SK-N-SH treated with all-trans-retinoic acid at 6 μM for 48 hours (cell line): ENCODE measurements at regions not wholly inside any gene's neighbourhood (a gene's known extent, or its start where the extent isn't known, plus 50 kb on each side); places are given as distances from the start of the nearest gene placed in this dataset.
"Not testable (repeated sequence)": the region's sequence is repeated elsewhere in the genome, so short reads cannot be mapped to it uniquely, and the experiment has no call there.

Source experiments
- ATAC-seq: fragments of 200-7000 bp; cut with Tn5 transposase; 3 replicates; pipeline ENCODE4 v1.9.1; 2020; ENCODE audit warnings: mild to moderate bottlenecking, moderate library complexity
- ARNTL ChIP-seq: fragments of 450-650 bp; formaldehyde crosslinking; IDR thresholded peaks from 2 replicates; pipeline ENCODE4 v1.5.0; 2020; ENCODE audit warnings: low read depth, mild to moderate bottlenecking, moderate library complexity, borderline replicate concordance
- BACH2 ChIP-seq: fragments of 250-450 bp; sonication (Bioruptor Pico); IDR thresholded peaks from 2 replicates; pipeline ENCODE4 v1.9.0; 2021; ENCODE audit warnings: mild to moderate bottlenecking, borderline replicate concordance
- CREB5 ChIP-seq: fragments of 250-450 bp; sonication (Bioruptor Pico); IDR thresholded peaks from 2 replicates; pipeline ENCODE4 v1.5.1; 2020; ENCODE audit warnings: low read depth, mild to moderate bottlenecking, moderate library complexity
- CSDC2 ChIP-seq: fragments of 250-450 bp; sonication (Bioruptor Pico); IDR thresholded peaks from 2 replicates; pipeline ENCODE4 v1.5.0; 2020; ENCODE audit warnings: mild to moderate bottlenecking, moderate library complexity
- ESRRG ChIP-seq: fragments of 250-450 bp; sonication (Bioruptor Pico); IDR thresholded peaks from 2 replicates; pipeline ENCODE4 v1.6.1; 2021; ENCODE audit warnings: mild to moderate bottlenecking
- GLIS3 ChIP-seq: fragments of 250-450 bp; sonication (Bioruptor Pico); IDR thresholded peaks from 2 replicates; pipeline ENCODE4 v1.5.0; 2020; ENCODE audit warnings: mild to moderate bottlenecking, moderate library complexity
- ISL1 ChIP-seq: fragments of 250-450 bp; sonication (Bioruptor Pico); IDR thresholded peaks from 2 replicates; pipeline ENCODE4 v2.1.2; 2022; ENCODE audit warnings: mild to moderate bottlenecking, moderate library complexity
- OSR1 ChIP-seq: fragments of 250-450 bp; sonication (Bioruptor Pico); IDR thresholded peaks from 2 replicates; pipeline ENCODE4 v1.8.0; 2022; ENCODE audit warnings: moderate library complexity, mild to moderate bottlenecking, inconsistent platforms
- PPARA ChIP-seq: fragments of 250-450 bp; sonication (Bioruptor Pico); IDR thresholded peaks from 2 replicates; pipeline ENCODE4 v1.5.0; 2020; ENCODE audit warnings: mild to moderate bottlenecking, borderline replicate concordance
- RARB ChIP-seq: fragments of 250-450 bp; sonication (Bioruptor Pico); IDR thresholded peaks from 2 replicates; pipeline ENCODE4 v1.8.0; 2021; ENCODE audit warnings: mild to moderate bottlenecking, moderate library complexity
- SNAI2 ChIP-seq: fragments of 250-450 bp; sonication (Bioruptor Pico); IDR thresholded peaks from 2 replicates; pipeline ENCODE4 v1.5.0; 2020; ENCODE audit warnings: mild to moderate bottlenecking, moderate library complexity
- TCF4 ChIP-seq: fragments of 250-450 bp; sonication (Bioruptor Pico); IDR thresholded peaks from 2 replicates; pipeline ENCODE4 v1.8.0; 2021; ENCODE audit warnings: mild to moderate bottlenecking, moderate library complexity, borderline replicate concordance
- TOX ChIP-seq: fragments of 250-450 bp; sonication (Bioruptor Pico); IDR thresholded peaks from 2 replicates; pipeline ENCODE4 v1.8.0; 2021; ENCODE audit warnings: mild to moderate bottlenecking, moderate library complexity, borderline replicate concordance
- TSHZ2 ChIP-seq: fragments of 250-450 bp; sonication (Bioruptor Pico); IDR thresholded peaks from 2 replicates; pipeline ENCODE4 v1.5.0; 2020; ENCODE audit warnings: mild to moderate bottlenecking, moderate library complexity
- ZC3H10 ChIP-seq: fragments of 250-450 bp; sonication (Bioruptor Pico); IDR thresholded peaks from 2 replicates; pipeline ENCODE4 v1.5.1; 2021; ENCODE audit warnings: mild to moderate bottlenecking, moderate library complexity
- ZFP30 ChIP-seq: fragments of 450-650 bp; formaldehyde crosslinking; IDR thresholded peaks from 2 replicates; pipeline ENCODE4 v1.5.0; 2022; ENCODE audit warnings: mild to moderate bottlenecking, moderate library complexity
- ZNF70 ChIP-seq: fragments of 450-650 bp; formaldehyde crosslinking; IDR thresholded peaks from 2 replicates; pipeline ENCODE4 v1.5.0; 2020; ENCODE audit warnings: mild to moderate bottlenecking, moderate library complexity
- ZNF8 ChIP-seq: fragments of 450-650 bp; formaldehyde crosslinking; IDR thresholded peaks from 2 replicates; pipeline ENCODE4 v1.5.0; 2020; ENCODE audit warnings: mild to moderate bottlenecking, moderate library complexity
- TF ChIP-seq, protein P1 (sequence below): fragments of 250-450 bp; sonication (Bioruptor Pico); IDR thresholded peaks from 2 replicates; pipeline ENCODE4 v1.8.0; 2020; ENCODE audit warnings: mild to moderate bottlenecking, moderate library complexity, borderline replicate concordance
- TF ChIP-seq, protein P2 (sequence below): fragments of 250-450 bp; sonication (Bioruptor Pico); IDR thresholded peaks from 2 replicates; pipeline ENCODE4 v1.8.0; 2021; ENCODE audit warnings: low read depth, mild to moderate bottlenecking, moderate library complexity, borderline replicate concordance

GRCh38 chr3:28624084-28624483, 275.5 kb upstream of the AZI2 start:
- ATAC-seq: no peak

DNA sequence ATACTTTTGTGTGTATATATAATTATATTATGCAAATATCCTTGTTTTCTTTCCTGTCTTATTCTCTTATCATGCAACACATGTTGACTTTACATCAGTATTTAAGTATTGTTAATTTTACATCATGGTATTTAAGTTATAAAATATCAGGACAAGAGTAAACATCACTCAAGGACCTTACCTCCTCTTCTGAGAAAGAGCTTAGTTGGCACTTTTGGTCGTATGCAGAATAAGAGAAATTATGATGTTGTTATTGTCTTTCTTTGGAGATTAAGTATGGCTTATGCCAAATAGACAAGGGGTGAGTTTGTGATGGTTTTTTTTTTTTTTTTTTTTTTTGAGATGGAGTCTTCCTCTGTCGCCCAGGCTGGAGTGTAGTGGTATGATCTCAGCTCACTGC, 279.2 kb upstream of the AZI2 start:
- not testable (repeated sequence) for ATAC-seq

More at GRCh38 chr3:28624084-28624483, 275.5 kb upstream of the AZI2 start:
- TF ChIP-seq TCF4 (CRISPR knock-in tag) (no peak), ARNTL (CRISPR knock-in tag) (no peak), BACH2 (CRISPR knock-in tag) (no peak), TSHZ2 (CRISPR knock-in tag) (no peak), CREB5 (CRISPR knock-in tag) (no peak), OSR1 (CRISPR knock-in tag) (no peak), PPARA (no peak), ZC3H10 (CRISPR knock-in tag) (no peak), ZFP30 (CRISPR knock-in tag) (no peak), ZNF8 (CRISPR knock-in tag) (no peak), CSDC2 (CRISPR knock-in tag) (no peak), ISL1 (CRISPR knock-in tag) (no peak), TOX (CRISPR knock-in tag) (no peak), RARB (no peak), ZNF70 (CRISPR knock-in tag) (no peak), GLIS3 (CRISPR knock-in tag) (no peak), ESRRG (CRISPR knock-in tag) (no peak)
- TF ChIP-seq, protein P1, sequence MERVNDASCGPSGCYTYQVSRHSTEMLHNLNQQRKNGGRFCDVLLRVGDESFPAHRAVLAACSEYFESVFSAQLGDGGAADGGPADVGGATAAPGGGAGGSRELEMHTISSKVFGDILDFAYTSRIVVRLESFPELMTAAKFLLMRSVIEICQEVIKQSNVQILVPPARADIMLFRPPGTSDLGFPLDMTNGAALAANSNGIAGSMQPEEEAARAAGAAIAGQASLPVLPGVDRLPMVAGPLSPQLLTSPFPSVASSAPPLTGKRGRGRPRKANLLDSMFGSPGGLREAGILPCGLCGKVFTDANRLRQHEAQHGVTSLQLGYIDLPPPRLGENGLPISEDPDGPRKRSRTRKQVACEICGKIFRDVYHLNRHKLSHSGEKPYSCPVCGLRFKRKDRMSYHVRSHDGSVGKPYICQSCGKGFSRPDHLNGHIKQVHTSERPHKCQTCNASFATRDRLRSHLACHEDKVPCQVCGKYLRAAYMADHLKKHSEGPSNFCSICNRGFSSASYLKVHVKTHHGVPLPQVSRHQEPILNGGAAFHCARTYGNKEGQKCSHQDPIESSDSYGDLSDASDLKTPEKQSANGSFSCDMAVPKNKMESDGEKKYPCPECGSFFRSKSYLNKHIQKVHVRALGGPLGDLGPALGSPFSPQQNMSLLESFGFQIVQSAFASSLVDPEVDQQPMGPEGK: no peak
- TF ChIP-seq, protein P2, sequence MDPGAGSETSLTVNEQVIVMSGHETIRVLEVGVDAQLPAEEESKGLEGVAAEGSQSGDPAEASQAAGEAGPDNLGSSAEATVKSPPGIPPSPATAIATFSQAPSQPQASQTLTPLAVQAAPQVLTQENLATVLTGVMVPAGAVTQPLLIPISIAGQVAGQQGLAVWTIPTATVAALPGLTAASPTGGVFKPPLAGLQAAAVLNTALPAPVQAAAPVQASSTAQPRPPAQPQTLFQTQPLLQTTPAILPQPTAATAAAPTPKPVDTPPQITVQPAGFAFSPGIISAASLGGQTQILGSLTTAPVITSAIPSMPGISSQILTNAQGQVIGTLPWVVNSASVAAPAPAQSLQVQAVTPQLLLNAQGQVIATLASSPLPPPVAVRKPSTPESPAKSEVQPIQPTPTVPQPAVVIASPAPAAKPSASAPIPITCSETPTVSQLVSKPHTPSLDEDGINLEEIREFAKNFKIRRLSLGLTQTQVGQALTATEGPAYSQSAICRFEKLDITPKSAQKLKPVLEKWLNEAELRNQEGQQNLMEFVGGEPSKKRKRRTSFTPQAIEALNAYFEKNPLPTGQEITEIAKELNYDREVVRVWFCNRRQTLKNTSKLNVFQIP: no peak

- no peak for ATAC-seq
- no peak for TF ChIP-seq RARB
- no peak for TF ChIP-seq CSDC2 (CRISPR knock-in tag)
- no peak for TF ChIP-seq ZNF70 (CRISPR knock-in tag)
These were observed 285.4 kb upstream of the AZI2 start for GRCh38 chr3:28634019-28634418.

- no peak for ATAC-seq
- TF ChIP-seq CREB5 (CRISPR knock-in tag) (no peak), CSDC2 (CRISPR knock-in tag) (no peak), GLIS3 (CRISPR knock-in tag) (no peak), ESRRG (CRISPR knock-in tag) (no peak), ARNTL (CRISPR knock-in tag) (no peak), SNAI2 (no peak), RARB (no peak), ZNF8 (CRISPR knock-in tag) (no peak), TSHZ2 (CRISPR knock-in tag) (no peak), ZC3H10 (CRISPR knock-in tag) (no peak)
- TF ChIP-seq, protein P1: no peak
- TF ChIP-seq, protein P2: no peak
These were observed 289.1 kb upstream of the AZI2 start for GRCh38 chr3:28637742-28638141.
